Mesothelial cell of epicardium (in vitro differentiated cells): ENCODE measurements at regions not wholly inside any gene's neighbourhood (a gene's known extent, or its start where the extent isn't known, plus 50 kb on each side); places are given as distances from the start of the nearest gene placed in this dataset.

Source experiments
- DNase-seq, 2 experiments: peaks; one replicate each; pipeline ENCODE4 v3.0.0; 2021; ENCODE audit warnings: low spot score in 2 of 2; ENCODE audit not compliant: unreplicated experiment in 2 of 2
- H3K27ac Mint-ChIP-seq: 2 replicates; pipeline ENCODE4 v1.8.0; 2021; ENCODE audit warnings: mixed read lengths
- H3K27me3 Mint-ChIP-seq: 2 replicates; pipeline ENCODE4 v1.8.0; 2021; ENCODE audit warnings: low read depth, mixed read lengths
- H3K36me3 Mint-ChIP-seq: 2 replicates; pipeline ENCODE4 v1.8.0; 2021; ENCODE audit warnings: mixed read lengths
- H3K4me1 Mint-ChIP-seq: 2 replicates; pipeline ENCODE4 v1.8.0; 2021; ENCODE audit warnings: mixed read lengths
- H3K4me3 Mint-ChIP-seq: 2 replicates; pipeline ENCODE4 v1.8.0; 2021; ENCODE audit warnings: mild to moderate bottlenecking, moderate library complexity, mixed read lengths
- H3K9me3 Mint-ChIP-seq: 2 replicates; pipeline ENCODE4 v1.8.0; 2021; ENCODE audit warnings: mixed read lengths
- CTCF ChIP-seq: fragments of 200-600 bp; sonication (generic); IDR thresholded peaks from one replicate; pipeline ENCODE4 v1.5.0; 2021; ENCODE audit warnings: antibody characterized with exemption; ENCODE audit not compliant: unreplicated experiment

- H3K4me3 Mint-ChIP-seq, result no peak overlapping the region
- no peaks in the 10 kb centered on the region for H3K36me3 Mint-ChIP-seq
- no peak for TF ChIP-seq CTCF
Observed at GRCh38 chr1:218829097-218829496, 344.6 kb upstream of the LYPLAL1 start.

GRCh38 chr1:218835609-218836008, 338.1 kb upstream of the LYPLAL1 start:
- H3K4me3 Mint-ChIP-seq, result no peak overlapping the region
- DNase-seq, result no peak
- TF ChIP-seq CTCF, result no peak

More at GRCh38 chr1:218829097-218829496, 344.6 kb upstream of the LYPLAL1 start:
- peaks cover 9% of the 10 kb centered on the region for H3K9me3 Mint-ChIP-seq
- peaks cover 5% of the 10 kb centered on the region for H3K27me3 Mint-ChIP-seq
- no peak overlapping the region for H3K27ac Mint-ChIP-seq
- H3K4me1 Mint-ChIP-seq, result peaks cover 2% of the 10 kb centered on the region
- DNase-seq, result no peak

GRCh38 chr1:218836264-218836663, 337.4 kb upstream of the LYPLAL1 start:
- Mint-ChIP-seq H3K27me3 (peaks cover 8% of the 10 kb centered on the region), H3K27ac (no peak overlapping the region), H3K36me3 (peaks cover 3% of the 10 kb centered on the region), H3K9me3 (peaks cover 8% of the 10 kb centered on the region), H3K4me3 (no peak overlapping the region), H3K4me1 (peaks cover 2% of the 10 kb centered on the region)
- TF ChIP-seq CTCF, result no peak
- DNase-seq, result no peak

More at GRCh38 chr1:218835609-218836008, 338.1 kb upstream of the LYPLAL1 start:
- H3K27ac Mint-ChIP-seq, result no peak overlapping the region
- H3K9me3 Mint-ChIP-seq, result peaks cover 4% of the 10 kb centered on the region
- no peaks in the 10 kb centered on the region for H3K36me3 Mint-ChIP-seq
- H3K4me1 Mint-ChIP-seq, result peaks cover 2% of the 10 kb centered on the region
- peaks cover 8% of the 10 kb centered on the region for H3K27me3 Mint-ChIP-seq

GRCh38 chr1:218837051-218837450, 336.6 kb upstream of the LYPLAL1 start:
- H3K27ac Mint-ChIP-seq, result no peak overlapping the region
- peaks cover 3% of the 10 kb centered on the region for H3K36me3 Mint-ChIP-seq
- H3K9me3 Mint-ChIP-seq, result peaks cover 9% of the 10 kb centered on the region
- DNase-seq, result no peak
- TF ChIP-seq CTCF, result no peak
- peaks cover 2% of the 10 kb centered on the region for H3K4me1 Mint-ChIP-seq
- no peak overlapping the region for H3K4me3 Mint-ChIP-seq
- peaks cover 6% of the 10 kb centered on the region for H3K27me3 Mint-ChIP-seq

GRCh38 chr1:218845589-218845988, 328.1 kb upstream of the LYPLAL1 start:
- peaks cover 4% of the 10 kb centered on the region for H3K27me3 Mint-ChIP-seq
- peaks cover 3% of the 10 kb centered on the region for H3K36me3 Mint-ChIP-seq
- no peak for DNase-seq
- H3K4me1 Mint-ChIP-seq, result peaks cover 7% of the 10 kb centered on the region
- TF ChIP-seq CTCF, result no peak
- H3K4me3 Mint-ChIP-seq, result no peak overlapping the region
- H3K27ac Mint-ChIP-seq, result no peak overlapping the region
- H3K9me3 Mint-ChIP-seq, result peaks cover 9% of the 10 kb centered on the region

- H3K4me1 Mint-ChIP-seq, result peaks cover 7% of the 10 kb centered on the region
- peaks cover 1% of the 10 kb centered on the region for H3K36me3 Mint-ChIP-seq
- H3K27me3 Mint-ChIP-seq, result peaks cover 4% of the 10 kb centered on the region
- TF ChIP-seq CTCF, result no peak
- H3K27ac Mint-ChIP-seq, result no peak overlapping the region
- no peak overlapping the region for H3K4me3 Mint-ChIP-seq
- no peak for DNase-seq
- H3K9me3 Mint-ChIP-seq, result peaks cover 5% of the 10 kb centered on the region
Observed at GRCh38 chr1:218846181-218846580, 327.5 kb upstream of the LYPLAL1 start.
